T1000 (cell line): ENCODE measurements at regions not wholly inside any gene's neighbourhood (a gene's known extent, or its start where the extent isn't known, plus 50 kb on each side); places are given as distances from the start of the nearest gene placed in this dataset.
A peak's percentile ranks its signal among the peaks of the same experiment; 100 is the strongest.

ENCODE experiments used
- DNase-seq: peaks from one replicate; lab custom pipeline; 2025; ENCODE audit warnings: mixed read lengths; lab: John Stamatoyannopoulos, UW

- peak; percentile 28 for DNase-seq
Observed at GRCh38 chr3:177744873-177745606, 547.8 kb upstream of the TBL1XR1 start.

- no peak for DNase-seq
Observed at GRCh38 chr3:177745607-177746005, 548.3 kb upstream of the TBL1XR1 start.

- no peak for DNase-seq
Observed at GRCh38 chr3:177746337-177746933, 549.2 kb upstream of the TBL1XR1 start.

- DNase-seq = no peak
Observed at GRCh38 chr3:177749836-177750235, 552.6 kb upstream of the TBL1XR1 start.

- no peak for DNase-seq
Observed at GRCh38 chr3:177750436-177750835, 553.2 kb upstream of the TBL1XR1 start.

- DNase-seq = no peak
Observed at GRCh38 chr3:177751770-177752169, 554.5 kb upstream of the TBL1XR1 start.

GRCh38 chr3:177752831-177753230 lies 555.5 kb upstream of the TBL1XR1 start:
- no peak for DNase-seq

- no peak for DNase-seq
Observed at GRCh38 chr3:177753451-177754155, 556.3 kb upstream of the TBL1XR1 start.

GRCh38 chr3:177754508-177754921 lies 557.2 kb upstream of the TBL1XR1 start:
- DNase-seq = no peak

- no peak for DNase-seq
Observed at GRCh38 chr3:177758126-177758525, 560.8 kb upstream of the TBL1XR1 start.

- DNase-seq = no peak
Observed at GRCh38 chr3:177760803-177761202, 563.5 kb upstream of the TBL1XR1 start.

- DNase-seq = no peak
Observed at GRCh38 chr3:177764377-177764912, 567.2 kb upstream of the TBL1XR1 start.

GRCh38 chr3:177764933-177765332 lies 567.7 kb upstream of the TBL1XR1 start:
- DNase-seq = no peak

- DNase-seq = no peak
Observed at GRCh38 chr3:177770383-177771230, 573.3 kb upstream of the TBL1XR1 start.

- DNase-seq = no peak
Observed at GRCh38 chr3:177771780-177772179, 574.5 kb upstream of the TBL1XR1 start.

- no peak for DNase-seq
Observed at GRCh38 chr3:177772908-177773557, 575.8 kb upstream of the TBL1XR1 start.

- no peak for DNase-seq
Observed at GRCh38 chr3:177773717-177774116, 576.4 kb upstream of the TBL1XR1 start.

GRCh38 chr3:177776661-177777101 lies 579.4 kb upstream of the TBL1XR1 start:
- no peak for DNase-seq

GRCh38 chr3:177777699-177778098 lies 580.4 kb upstream of the TBL1XR1 start:
- peak; percentile 31 for DNase-seq

- no peak for DNase-seq
Observed at GRCh38 chr3:177778633-177779032, 581.4 kb upstream of the TBL1XR1 start.

- DNase-seq = no peak
Observed at GRCh38 chr3:177781686-177782161, 584.4 kb upstream of the TBL1XR1 start.
